ENCODE measurements at regions not wholly inside any gene's neighbourhood (a gene's known extent, or its start where the extent isn't known, plus 50 kb on each side); places are given as distances from the start of the nearest gene placed in this dataset.

DNA sequence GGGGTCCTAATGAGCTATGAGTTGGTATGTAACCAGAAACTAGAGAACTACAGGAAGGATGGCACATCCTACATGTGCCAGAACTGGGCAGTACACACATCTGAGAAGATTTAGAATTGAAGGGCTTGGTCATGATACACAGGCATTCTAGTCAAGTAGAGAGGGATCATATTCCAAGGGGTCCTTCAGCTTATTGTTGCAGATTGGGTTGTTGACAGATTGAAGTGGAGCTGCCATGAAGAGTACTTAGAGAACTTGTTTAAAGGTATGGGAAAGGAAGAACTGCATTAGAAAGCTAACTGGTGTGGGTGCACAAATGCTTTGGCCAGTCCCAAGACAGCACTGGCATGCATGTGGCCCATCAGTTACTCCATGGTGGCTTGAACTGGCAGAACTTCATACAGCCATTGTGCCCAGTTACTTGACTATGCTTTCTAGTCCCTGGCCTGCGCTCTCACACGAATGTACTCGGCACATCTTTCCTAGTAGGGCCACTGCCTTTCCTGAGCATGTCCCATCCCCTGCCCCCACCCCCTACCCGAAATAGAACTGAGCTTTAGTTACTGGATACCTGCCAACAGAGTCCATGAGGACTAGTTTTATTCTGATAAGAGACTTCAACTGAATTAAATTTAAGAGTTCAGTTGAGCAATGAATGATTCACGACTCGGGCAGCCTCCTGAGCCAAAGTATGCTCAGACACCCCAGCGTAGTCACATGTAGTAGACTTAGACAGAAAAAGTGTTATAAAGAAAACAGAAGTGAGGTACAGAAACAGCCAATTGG is 64.0 kb downstream of the CCNG2 start:
- CTCF ChIA-PET = interaction anchor here (1.2 to 1.9 kb wide), 2 partner anchors 18 to 137 kb away, joined by 3 to 5 read pairs; no protein-coding TSS in a partner anchor
- in situ Hi-C loops (cut with MboI) (no loop called here), intact Hi-C loops (cut with micrococcal nuclease; ENCODE audit: unreplicated experiment) (no loop called here)
- WGBS (ENCODE audit: insufficient coverage, insufficient replicate concordance, low lambda C conversion rate, missing lambda C conversion rate) = 45% methylated on average over 7 of the region's 7 CpGs
- SMC1A ChIA-PET (ENCODE audit: uncharacterized antibody, unreplicated experiment) = no interaction called here
- POLR2A ChIA-PET = no interaction called here
- no peaks in the 10 kb centered on the region for H3K9me3 ChIP-seq (replicated peaks; ENCODE audit: control insufficient read depth, insufficient read depth, low read length)
- TF ChIP-seq SUZ12 (IDR thresholded peaks at IDR 0.05; ENCODE audit: unreplicated experiment) (no peak), GABPA (IDR thresholded peaks at IDR 0.05; ENCODE audit: low read depth) (no peak), TCF3 (IDR thresholded peaks at IDR 0.05; ENCODE audit: borderline replicate concordance, insufficient read depth, low read depth, low read length) (no peak), ZNF622 (IDR thresholded peaks at IDR 0.05) (no peak), MYC (IDR thresholded peaks at IDR 0.05; ENCODE audit: insufficient read depth, insufficient read length, insufficient replicate concordance, low read length, severe bottlenecking) (no peak), STAT1 (conservative IDR thresholded peaks at IDR 0.05) (no peak)
- no peaks in the 10 kb centered on the region for H4K20me1 ChIP-seq (ENCODE audit: control insufficient read depth, insufficient read depth)
- no peaks in the 10 kb centered on the region for H3K36me3 ChIP-seq (ENCODE audit: control insufficient read depth in 2 of 2, insufficient read depth in 2 of 2, low read length in 1 of 2)
- RAD21 ChIA-PET (ENCODE audit: unreplicated experiment) = interaction anchor here (1.3 kb wide), 1 partner anchor 125 kb away, joined by 3 read pairs; no protein-coding TSS in a partner anchor
- H2AFZ ChIP-seq (ENCODE audit: control insufficient read depth, low read depth, low read length) = no peak overlapping the region
- H3K9ac ChIP-seq (ENCODE audit: control insufficient read depth, insufficient read depth, low read length) = no peak overlapping the region
- no peak for DNase-seq (ENCODE audit: low read depth, low spot score)
- no peak for FAIRE-seq
- peaks cover 0 to 11% of the 10 kb centered on the region in 2 experiments; a peak in 2 of 4 replicates for H3K27me3 ChIP-seq (replicated peaks in 1 of 2; ENCODE audit: control insufficient read depth in 2 of 2, insufficient read depth in 2 of 2, low read length in 1 of 2)
- no peak overlapping the region for H3K4me3 ChIP-seq
- no peak overlapping the region for H3K27ac ChIP-seq (ENCODE audit: control insufficient read depth, insufficient read depth)
- no peak for ATAC-seq
- H3K79me2 ChIP-seq (ENCODE audit: control insufficient read depth, insufficient read depth, low read length) = no peaks in the 10 kb centered on the region
- H3K4me2 ChIP-seq (ENCODE audit: control insufficient read depth, insufficient read depth) = no peak overlapping the region
- H3K4me1 ChIP-seq (ENCODE audit: control insufficient read depth, insufficient read depth, low read length) = no peaks in the 10 kb centered on the region
- BruUV-seq (replicated peaks) = no TSS peak

GRCh38 chr4:77225022-77225421 is 68.0 kb downstream of the CCNG2 start:
- no peak for FAIRE-seq
- CTCF ChIA-PET = interaction anchor here (1.9 to 3.1 kb wide), 2 partner anchors 15 to 129 kb away, joined by 5 to 8 read pairs; no protein-coding TSS in a partner anchor
- intact Hi-C loops (cut with micrococcal nuclease; ENCODE audit: unreplicated experiment) = no loop called here
- no peaks in the 10 kb centered on the region for H3K4me1 ChIP-seq (ENCODE audit: control insufficient read depth, insufficient read depth, low read length)
- no peaks in the 10 kb centered on the region for H3K36me3 ChIP-seq (ENCODE audit: control insufficient read depth in 2 of 2, insufficient read depth in 2 of 2, low read length in 1 of 2)
- SMC1A ChIA-PET (ENCODE audit: uncharacterized antibody, unreplicated experiment) = interaction anchor here (1.0 to 1.5 kb wide), 3 partner anchors 15 to 93 kb away, joined by 3 to 4 read pairs (median 4); no protein-coding TSS in a partner anchor
- no TSS peak for BruUV-seq (replicated peaks)
- WGBS (ENCODE audit: insufficient coverage, insufficient replicate concordance, low lambda C conversion rate, missing lambda C conversion rate) = 0% methylated on average over 2 of the region's 2 CpGs
- TF ChIP-seq IRF4 (IDR thresholded peaks at IDR 0.05; ENCODE audit: low read depth, low read length) = no peak
- no peak for TF ChIP-seq BCL3 (IDR thresholded peaks at IDR 0.05; ENCODE audit: borderline replicate concordance, insufficient read depth, low read depth, low read length, poor library complexity, severe bottlenecking)
- TF ChIP-seq, protein P1, sequence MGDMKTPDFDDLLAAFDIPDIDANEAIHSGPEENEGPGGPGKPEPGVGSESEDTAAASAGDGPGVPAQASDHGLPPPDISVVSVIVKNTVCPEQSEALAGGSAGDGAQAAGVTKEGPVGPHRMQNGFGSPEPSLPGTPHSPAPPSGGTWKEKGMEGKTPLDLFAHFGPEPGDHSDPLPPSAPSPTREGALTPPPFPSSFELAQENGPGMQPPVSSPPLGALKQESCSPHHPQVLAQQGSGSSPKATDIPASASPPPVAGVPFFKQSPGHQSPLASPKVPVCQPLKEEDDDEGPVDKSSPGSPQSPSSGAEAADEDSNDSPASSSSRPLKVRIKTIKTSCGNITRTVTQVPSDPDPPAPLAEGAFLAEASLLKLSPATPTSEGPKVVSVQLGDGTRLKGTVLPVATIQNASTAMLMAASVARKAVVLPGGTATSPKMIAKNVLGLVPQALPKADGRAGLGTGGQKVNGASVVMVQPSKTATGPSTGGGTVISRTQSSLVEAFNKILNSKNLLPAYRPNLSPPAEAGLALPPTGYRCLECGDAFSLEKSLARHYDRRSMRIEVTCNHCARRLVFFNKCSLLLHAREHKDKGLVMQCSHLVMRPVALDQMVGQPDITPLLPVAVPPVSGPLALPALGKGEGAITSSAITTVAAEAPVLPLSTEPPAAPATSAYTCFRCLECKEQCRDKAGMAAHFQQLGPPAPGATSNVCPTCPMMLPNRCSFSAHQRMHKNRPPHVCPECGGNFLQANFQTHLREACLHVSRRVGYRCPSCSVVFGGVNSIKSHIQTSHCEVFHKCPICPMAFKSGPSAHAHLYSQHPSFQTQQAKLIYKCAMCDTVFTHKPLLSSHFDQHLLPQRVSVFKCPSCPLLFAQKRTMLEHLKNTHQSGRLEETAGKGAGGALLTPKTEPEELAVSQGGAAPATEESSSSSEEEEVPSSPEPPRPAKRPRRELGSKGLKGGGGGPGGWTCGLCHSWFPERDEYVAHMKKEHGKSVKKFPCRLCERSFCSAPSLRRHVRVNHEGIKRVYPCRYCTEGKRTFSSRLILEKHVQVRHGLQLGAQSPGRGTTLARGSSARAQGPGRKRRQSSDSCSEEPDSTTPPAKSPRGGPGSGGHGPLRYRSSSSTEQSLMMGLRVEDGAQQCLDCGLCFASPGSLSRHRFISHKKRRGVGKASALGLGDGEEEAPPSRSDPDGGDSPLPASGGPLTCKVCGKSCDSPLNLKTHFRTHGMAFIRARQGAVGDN (IDR thresholded peaks at IDR 0.05) = no peak
- H3K27ac ChIP-seq (ENCODE audit: control insufficient read depth, insufficient read depth) = no peak overlapping the region
- POLR2A ChIA-PET = no interaction called here
- H3K9me3 ChIP-seq (replicated peaks; ENCODE audit: control insufficient read depth, insufficient read depth, low read length) = no peaks in the 10 kb centered on the region; the same call in 2 of the 3 replicates
- DNase-seq (ENCODE audit: low read depth, low spot score) = no peak
- peaks cover 0 to 11% of the 10 kb centered on the region in 2 experiments; a peak in 2 of 4 replicates for H3K27me3 ChIP-seq (replicated peaks in 1 of 2; ENCODE audit: control insufficient read depth in 2 of 2, insufficient read depth in 2 of 2, low read length in 1 of 2)
- H3K4me2 ChIP-seq (ENCODE audit: control insufficient read depth, insufficient read depth) = no peak overlapping the region
- no peak for ATAC-seq
- RAD21 ChIA-PET (ENCODE audit: unreplicated experiment) = interaction anchor here (0.6 kb wide), 1 partner anchor 937 kb away, joined by 3 read pairs; no protein-coding TSS in a partner anchor
- no peak overlapping the region for H3K9ac ChIP-seq (ENCODE audit: control insufficient read depth, insufficient read depth, low read length)
- H3K4me3 ChIP-seq = no peak overlapping the region
- H4K20me1 ChIP-seq (ENCODE audit: control insufficient read depth, insufficient read depth) = no peaks in the 10 kb centered on the region
- H3K79me2 ChIP-seq (ENCODE audit: control insufficient read depth, insufficient read depth, low read length) = no peaks in the 10 kb centered on the region
- H2AFZ ChIP-seq (ENCODE audit: control insufficient read depth, low read depth, low read length) = no peak overlapping the region
- in situ Hi-C loops (cut with MboI) = no loop called here

Measured in GM12878 (cell line).